AG08395 (cell line): ENCODE measurements at regions not wholly inside any gene's neighbourhood (a gene's known extent, or its start where the extent isn't known, plus 50 kb on each side); places are given as distances from the start of the nearest gene placed in this dataset.

ENCODE experiments used
- DNase-seq: peaks from one replicate; pipeline ENCODE4 v3.0.0; 2012; ENCODE audit warnings: mixed read lengths, low spot score

- DNase-seq, result no peak
These were observed 1181.8 kb downstream of the SORCS1 start for GRCh38 chr10:105982735-105983134.

GRCh38 chr10:105981679-105982078, 1182.8 kb downstream of the SORCS1 start:
- no peak for DNase-seq

GRCh38 chr10:105974803-105975456, 1189.6 kb downstream of the SORCS1 start:
- peak; percentile 39 for DNase-seq

GRCh38 chr10:105973902-105974301, 1190.6 kb downstream of the SORCS1 start:
- no peak for DNase-seq

- DNase-seq, result peak; percentile 7
These were observed 1191.1 kb downstream of the SORCS1 start for GRCh38 chr10:105973360-105973759.

GRCh38 chr10:105971460-105971859, 1193.0 kb downstream of the SORCS1 start:
- DNase-seq, result no peak

GRCh38 chr10:105969884-105970377, 1194.6 kb downstream of the SORCS1 start:
- DNase-seq, result no peak

- DNase-seq, result no peak
These were observed 1195.8 kb downstream of the SORCS1 start for GRCh38 chr10:105968666-105969065.

GRCh38 chr10:105967256-105967655, 1197.2 kb downstream of the SORCS1 start:
- no peak for DNase-seq

GRCh38 chr10:105965141-105965540, 1199.4 kb downstream of the SORCS1 start:
- DNase-seq, result no peak

GRCh38 chr10:105964009-105964408, 1200.5 kb downstream of the SORCS1 start:
- DNase-seq, result no peak

GRCh38 chr10:105963334-105963884, 1201.1 kb downstream of the SORCS1 start:
- DNase-seq, result no peak

GRCh38 chr10:105956550-105956949, 1208.0 kb downstream of the SORCS1 start:
- no peak for DNase-seq

- DNase-seq, result no peak
These were observed 1210.6 kb downstream of the SORCS1 start for GRCh38 chr10:105953861-105954260.

GRCh38 chr10:105953056-105953455, 1211.5 kb downstream of the SORCS1 start:
- no peak for DNase-seq

GRCh38 chr10:105952153-105952552, 1212.4 kb downstream of the SORCS1 start:
- DNase-seq, result no peak

- peak; percentile 51 for DNase-seq
These were observed 1214.1 kb downstream of the SORCS1 start for GRCh38 chr10:105950410-105950809.

GRCh38 chr10:105949721-105950120, 1214.8 kb downstream of the SORCS1 start:
- DNase-seq, result no peak

- DNase-seq, result no peak
These were observed 1239.3 kb downstream of the SORCS1 start for GRCh38 chr10:105925045-105925785.

- no peak for DNase-seq
These were observed 1243.2 kb downstream of the SORCS1 start for GRCh38 chr10:105921348-105921747.

- DNase-seq, result no peak
These were observed 1250.1 kb downstream of the SORCS1 start for GRCh38 chr10:105914432-105914831.

- no peak for DNase-seq
These were observed 1255.8 kb downstream of the SORCS1 start for GRCh38 chr10:105908701-105909100.

GRCh38 chr10:105885495-105885894, 1244.4 kb downstream of the SORCS3 start:
- no peak for DNase-seq
